ENCODE measurements at regions not wholly inside any gene's neighbourhood (a gene's known extent, or its start where the extent isn't known, plus 50 kb on each side); places are given as distances from the start of the nearest gene placed in this dataset.

GRCh38 chr5:82640916-82641315 lies 362.8 kb upstream of the RPS23 start:
- Mint-ChIP-seq H3K27me3 (ENCODE audit: low read depth) (no peaks in the 10 kb centered on the region), H3K27ac (peak overlapping the region; percentile 4; the same call in 1 of the 2 replicates), H3K4me1 (peaks cover 28% of the 10 kb centered on the region), H3K4me3 (no peak overlapping the region), H3K9me3 (no peaks in the 10 kb centered on the region), H3K36me3 (no peaks in the 10 kb centered on the region)
- TF ChIP-seq E2F4 (CRISPR knock-in tag; IDR thresholded peaks at IDR 0.05; ENCODE audit: borderline replicate concordance, low read depth) (no peak), MYBL2 (CRISPR knock-in tag; IDR thresholded peaks at IDR 0.05) (no peak), ZNF532 (CRISPR knock-in tag; IDR thresholded peaks at IDR 0.05; ENCODE audit: borderline replicate concordance) (no peak), CBFB (CRISPR knock-in tag; IDR thresholded peaks at IDR 0.05; ENCODE audit: low read depth) (no peak), ZNF219 (CRISPR knock-in tag; IDR thresholded peaks at IDR 0.05; ENCODE audit: borderline replicate concordance) (no peak), ESRRA (CRISPR knock-in tag; IDR thresholded peaks at IDR 0.05; ENCODE audit: borderline replicate concordance) (no peak), MLX (CRISPR knock-in tag; IDR thresholded peaks at IDR 0.05) (no peak)
- ATAC-seq (peak; percentile 60; the same call in 1 of the 2 replicates), DNase-seq (ENCODE audit: low spot score) (no peak)
- ChIA-PET POLR2A (interaction anchor here (0.6 kb wide), 1 partner anchor 832 kb away, joined by 3 read pairs; no protein-coding TSS in a partner anchor), CTCF (interaction anchor here (1.0 to 1.3 kb wide), 4 partner anchors 251 to 386 kb away, joined by 3 to 4 read pairs (median 3); no protein-coding TSS in a partner anchor)

GRCh38 chr5:82639393-82640144 lies 361.4 kb upstream of the RPS23 start:
- ChIA-PET CTCF (interaction anchor here (1.4 kb wide), 1 partner anchor 275 kb away, joined by 5 read pairs; no protein-coding TSS in a partner anchor), POLR2A (interaction anchor here (0.7 kb wide), 1 partner anchor 16 kb away, joined by 3 read pairs; no protein-coding TSS in a partner anchor)
- ATAC-seq (peak; percentile 46; the same call in 1 of the 2 replicates), DNase-seq (ENCODE audit: low spot score) (no peak)
- no peaks in the 10 kb centered on the region for H3K27me3 Mint-ChIP-seq (ENCODE audit: low read depth)
- peaks cover 28% of the 10 kb centered on the region for H3K4me1 Mint-ChIP-seq
- H3K27ac Mint-ChIP-seq = no peak overlapping the region; the same call in none of the 2 replicates
- H3K9me3 Mint-ChIP-seq = no peaks in the 10 kb centered on the region
- TF ChIP-seq MYBL2 (CRISPR knock-in tag; IDR thresholded peaks at IDR 0.05) (no peak), PREB (CRISPR knock-in tag; IDR thresholded peaks at IDR 0.05; ENCODE audit: borderline replicate concordance) (no peak), ZNF671 (CRISPR knock-in tag; IDR thresholded peaks at IDR 0.05) (no peak), ZNF425 (CRISPR knock-in tag; conservative IDR thresholded peaks at IDR 0.05) (no peak), ZMAT4 (CRISPR knock-in tag; IDR thresholded peaks at IDR 0.05) (no peak), SMAD4 (CRISPR knock-in tag; IDR thresholded peaks at IDR 0.05) (no peak), ZNF532 (CRISPR knock-in tag; IDR thresholded peaks at IDR 0.05; ENCODE audit: borderline replicate concordance) (no peak), NR1H2 (CRISPR knock-in tag; IDR thresholded peaks at IDR 0.05) (no peak), TEAD1 (CRISPR knock-in tag; IDR thresholded peaks at IDR 0.05) (no peak)
- no peaks in the 10 kb centered on the region for H3K36me3 Mint-ChIP-seq
- no peak overlapping the region for H3K4me3 Mint-ChIP-seq
